Right ventricle myocardium superior (tissue), 1 donor: ENCODE measurements at regions not wholly inside any gene's neighbourhood (a gene's known extent, or its start where the extent isn't known, plus 50 kb on each side); places are given as distances from the start of the nearest gene placed in this dataset.

Experiments used
- ATAC-seq: fragments of 200-7000 bp; cut with Tn5 transposase; one replicate; pipeline ENCODE4 v1.9.1; 2020; ENCODE audit warnings: mild to moderate bottlenecking; ENCODE audit not compliant: poor library complexity
- DNase-seq: peaks from one replicate; pipeline ENCODE4 v3.0.0-alpha.2; 2020
- intact Hi-C: fragments of 100-400 bp; cut with DNase I; formaldehyde crosslinking; loops from one replicate; pipeline ENCODE4 v1.11.2; 2022
- donor health status: DM: no; HTN: yes; CAD: no; lungs with severe emphysema.

DNA sequence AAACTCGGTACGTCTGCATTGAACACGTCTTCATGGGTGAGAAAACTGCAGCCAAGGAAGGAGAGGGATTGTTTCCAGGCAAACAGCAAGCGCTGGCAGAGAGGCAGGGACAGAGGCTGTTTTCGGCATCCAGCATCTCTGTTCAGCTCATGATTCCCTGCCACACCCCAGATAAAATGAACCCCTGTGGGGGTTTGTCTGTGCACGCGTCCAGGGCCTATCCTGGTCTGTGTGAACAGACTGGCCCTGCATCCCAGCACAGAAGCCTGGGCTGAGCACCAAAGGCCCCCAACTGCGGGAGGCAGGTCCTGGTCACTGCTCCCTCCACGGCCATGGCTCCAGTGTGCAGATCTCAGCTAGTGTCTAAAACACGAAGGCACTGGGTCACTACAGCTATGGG, 83.3 kb upstream of the FAM20C start:
- DNase-seq (peak; percentile 68), ATAC-seq (peak; percentile 85)
- intact Hi-C loops: no loop called here

DNA sequence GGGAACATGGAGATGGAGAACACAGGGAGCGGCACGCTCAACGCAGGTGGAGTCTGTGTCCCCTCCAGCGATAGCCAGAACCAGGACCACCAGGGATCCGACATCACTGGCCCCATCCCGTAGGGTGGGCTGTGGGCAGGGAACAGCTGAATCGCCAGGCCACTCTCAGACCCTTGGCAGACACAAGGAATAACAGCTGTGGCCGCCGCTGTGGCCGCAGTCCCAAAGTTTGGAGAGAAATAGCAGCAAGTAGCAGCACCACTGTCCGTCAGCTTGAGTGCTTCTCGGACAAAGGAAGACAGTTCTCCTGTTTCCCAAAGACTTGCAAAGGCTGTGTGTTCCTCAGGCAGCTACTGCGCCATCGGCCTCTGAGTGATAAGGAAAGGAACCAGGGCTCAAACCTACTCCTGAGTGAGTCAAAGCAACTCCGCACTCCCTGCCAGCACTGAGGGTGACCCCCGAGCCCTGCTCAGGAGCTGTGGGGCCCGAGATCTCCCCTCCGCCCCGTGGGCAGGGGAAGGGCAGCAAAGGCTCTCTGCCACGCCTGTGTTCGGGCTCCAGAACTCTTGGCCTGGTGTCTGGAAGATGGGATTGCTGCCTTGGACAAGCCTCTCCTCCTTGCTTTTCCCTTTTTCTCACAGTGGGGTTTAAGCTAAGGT, 82.3 kb upstream of the FAM20C start:
- no peak for DNase-seq
- intact Hi-C loops: no loop called here
- peak; percentile 60 for ATAC-seq

DNA sequence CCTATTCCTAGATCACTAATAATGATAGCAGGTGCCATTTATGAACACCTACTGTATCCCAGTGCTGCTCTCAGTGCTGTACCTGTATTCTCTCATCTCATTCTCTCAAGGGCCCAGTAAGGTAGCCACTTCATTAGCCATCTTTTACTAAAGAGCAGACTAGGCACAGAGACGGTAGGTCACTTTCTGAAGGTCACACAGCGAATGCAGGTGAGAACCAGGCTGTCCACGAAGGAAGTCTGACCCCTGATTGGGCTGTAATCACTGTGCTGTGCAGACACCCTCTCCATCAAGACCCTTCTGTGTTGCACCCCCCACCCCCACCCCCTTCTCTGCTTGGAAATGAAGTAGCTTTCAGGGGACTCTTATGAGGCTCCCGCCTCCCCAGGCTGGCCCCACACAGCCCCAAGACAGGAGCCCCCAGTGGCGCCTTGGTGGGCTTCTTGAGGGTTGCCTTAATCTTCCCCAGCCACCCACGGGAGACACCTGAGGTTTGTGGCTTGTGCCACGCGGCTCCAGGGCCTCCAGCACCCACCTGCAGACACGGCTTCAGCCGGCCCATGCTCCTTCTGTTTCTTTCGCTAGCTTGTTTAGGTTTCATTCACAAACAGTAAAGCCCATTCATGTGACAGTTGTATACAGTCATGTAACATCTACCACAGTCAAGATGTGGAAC, 81.7 kb upstream of the FAM20C start:
- intact Hi-C loops: no loop called here
- no peak for DNase-seq
- ATAC-seq: no peak

DNA sequence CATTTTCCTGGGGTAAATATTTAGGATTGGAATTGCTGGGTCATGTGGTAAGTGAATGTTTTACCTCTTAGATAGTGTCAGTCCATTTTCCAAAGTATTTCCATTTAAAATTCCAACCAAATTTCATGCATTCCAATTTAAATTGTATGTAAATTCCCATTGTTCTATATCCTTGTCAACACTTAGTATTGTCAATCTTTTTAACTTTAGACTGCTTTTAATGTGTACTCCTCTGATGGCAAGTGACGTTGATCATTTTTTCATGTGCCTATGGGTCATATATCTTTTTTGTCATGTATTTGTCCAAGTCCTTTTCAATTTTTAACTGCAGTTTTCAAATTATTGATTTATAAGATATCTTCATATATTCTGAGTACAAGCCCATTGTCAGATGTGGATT, 80.8 kb upstream of the FAM20C start:
- ATAC-seq (no peak), DNase-seq (no peak)
- intact Hi-C loops: no loop called here

DNA sequence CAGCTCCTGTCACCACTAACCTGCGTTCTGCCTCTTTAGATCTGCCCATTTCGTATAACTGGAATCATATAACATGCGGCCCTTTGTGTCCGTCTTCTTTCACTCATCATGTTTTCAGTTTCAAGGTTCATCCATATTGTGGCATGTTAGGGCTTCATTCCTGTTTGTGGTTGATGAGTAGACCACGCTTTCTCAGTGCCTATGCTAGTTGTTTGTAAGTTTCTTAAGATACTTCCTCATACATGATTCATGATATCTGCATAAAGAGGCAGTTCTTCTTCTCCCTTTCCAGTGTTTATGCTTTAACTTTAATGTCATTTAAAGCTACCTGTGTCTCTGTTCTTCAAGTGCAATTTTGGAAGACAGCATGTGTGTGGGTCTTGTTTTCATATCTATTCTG, 79.5 kb upstream of the FAM20C start:
- DNase-seq (no peak), ATAC-seq (no peak)
- intact Hi-C loops: no loop called here

DNA sequence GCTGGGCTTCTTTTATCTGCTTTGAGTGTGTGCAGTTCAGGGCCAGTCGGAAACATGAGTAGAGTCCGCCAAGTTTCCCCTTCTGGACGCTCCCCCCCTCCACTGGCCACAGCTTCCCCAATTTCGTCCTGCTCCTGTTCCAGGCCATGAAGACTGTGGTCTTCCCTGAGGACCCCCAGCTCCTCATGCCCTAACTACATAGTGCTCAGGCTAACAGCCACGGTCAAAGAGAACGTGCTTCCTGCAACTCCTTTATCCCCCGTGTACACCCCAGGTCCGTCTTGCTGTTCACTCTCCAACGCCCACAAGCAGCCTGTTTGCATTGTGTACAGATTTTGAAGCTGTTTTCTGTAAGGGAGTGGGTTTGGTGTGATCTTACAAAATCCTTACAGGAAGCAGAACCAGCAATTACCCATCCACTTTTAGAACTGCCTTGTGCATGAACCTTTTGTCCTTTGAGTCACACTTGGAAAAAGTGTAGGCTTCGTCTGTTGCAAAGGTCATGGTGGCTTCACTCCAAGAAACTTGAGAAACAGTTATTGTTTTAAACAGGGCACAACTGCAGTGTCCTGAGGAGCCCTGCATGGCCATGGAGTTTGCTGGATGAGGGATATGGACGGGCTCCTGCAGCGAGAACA, 77.0 kb upstream of the FAM20C start:
- DNase-seq (no peak), ATAC-seq (peak; percentile 55)
- intact Hi-C loops: no loop called here

DNA sequence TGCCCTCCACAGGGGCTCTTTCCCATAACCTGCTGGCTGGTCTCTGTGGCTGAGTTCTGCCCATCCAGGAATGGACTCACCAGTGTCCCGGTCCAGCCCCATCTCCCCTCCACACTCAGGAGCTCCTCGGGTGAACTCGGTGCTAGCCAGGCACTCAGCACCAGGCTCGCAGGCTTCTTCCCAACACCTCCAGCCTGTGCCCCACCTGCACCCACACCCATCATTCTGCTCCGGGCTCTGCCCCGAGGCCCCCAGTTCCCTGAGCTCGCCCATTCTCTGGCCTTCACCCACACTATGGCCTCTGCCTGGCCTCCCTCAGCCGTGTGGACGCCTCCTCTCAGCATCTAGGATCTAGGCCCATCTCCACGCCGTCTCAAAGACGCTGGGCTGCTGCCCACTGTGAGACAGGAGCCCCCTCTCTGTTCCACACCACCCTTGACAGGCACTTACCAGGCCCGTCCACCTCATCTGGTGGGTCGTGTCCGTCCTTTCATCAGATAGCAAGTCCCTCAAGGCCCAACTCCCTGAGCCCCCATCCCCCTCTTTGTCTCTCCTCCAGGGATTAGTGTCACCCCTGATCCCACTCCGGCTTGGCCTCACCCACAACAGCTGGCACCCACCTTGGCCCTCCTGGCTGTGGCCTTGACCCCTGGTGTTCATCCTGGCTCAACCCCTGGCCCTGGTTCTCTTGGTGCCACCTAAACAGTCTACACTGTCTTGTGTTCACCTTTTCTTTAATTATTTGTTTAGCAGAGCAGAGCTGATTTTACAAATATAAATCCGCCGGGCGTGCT, 76.0 kb upstream of the FAM20C start:
- intact Hi-C loops: no loop called here
- DNase-seq: no peak
- ATAC-seq: no peak

DNA sequence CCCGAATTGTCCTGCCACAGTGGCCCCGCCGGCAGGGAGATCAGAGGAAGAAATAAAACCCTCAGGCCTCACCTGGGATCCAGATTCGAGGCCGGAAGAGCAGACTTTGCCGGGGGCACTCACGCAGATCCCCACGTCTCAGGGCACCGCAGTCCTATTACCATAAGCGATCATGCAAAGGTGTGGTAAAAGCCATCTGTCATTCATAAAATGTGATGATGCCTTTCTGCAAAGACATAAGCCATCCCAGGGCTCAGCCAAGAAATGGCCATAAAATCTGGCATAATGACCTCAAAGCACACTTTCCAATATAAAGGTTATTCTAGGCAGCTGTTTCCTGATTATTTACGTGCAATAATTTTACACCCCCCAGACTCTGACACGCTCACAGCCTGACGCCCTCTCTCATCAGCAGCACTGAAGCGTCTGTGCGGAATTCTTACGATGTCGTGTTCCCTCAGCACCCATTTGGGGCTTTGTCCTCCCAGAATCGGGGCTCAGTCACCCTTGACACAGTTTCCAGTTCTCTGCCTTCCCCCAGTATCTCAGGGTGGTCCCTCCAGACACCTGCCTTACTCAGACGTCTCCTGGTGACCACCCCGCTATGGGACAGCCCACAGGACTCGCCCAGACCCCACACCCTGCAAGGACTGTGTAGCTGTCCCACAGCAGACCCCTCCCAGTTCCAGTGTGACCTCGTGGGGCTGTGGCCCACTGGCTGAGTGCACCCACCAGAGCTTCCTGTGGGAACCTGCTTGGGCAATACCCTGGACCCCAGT, 74.3 kb upstream of the FAM20C start:
- intact Hi-C loops: no loop called here
- DNase-seq (no peak), ATAC-seq (no peak)

DNA sequence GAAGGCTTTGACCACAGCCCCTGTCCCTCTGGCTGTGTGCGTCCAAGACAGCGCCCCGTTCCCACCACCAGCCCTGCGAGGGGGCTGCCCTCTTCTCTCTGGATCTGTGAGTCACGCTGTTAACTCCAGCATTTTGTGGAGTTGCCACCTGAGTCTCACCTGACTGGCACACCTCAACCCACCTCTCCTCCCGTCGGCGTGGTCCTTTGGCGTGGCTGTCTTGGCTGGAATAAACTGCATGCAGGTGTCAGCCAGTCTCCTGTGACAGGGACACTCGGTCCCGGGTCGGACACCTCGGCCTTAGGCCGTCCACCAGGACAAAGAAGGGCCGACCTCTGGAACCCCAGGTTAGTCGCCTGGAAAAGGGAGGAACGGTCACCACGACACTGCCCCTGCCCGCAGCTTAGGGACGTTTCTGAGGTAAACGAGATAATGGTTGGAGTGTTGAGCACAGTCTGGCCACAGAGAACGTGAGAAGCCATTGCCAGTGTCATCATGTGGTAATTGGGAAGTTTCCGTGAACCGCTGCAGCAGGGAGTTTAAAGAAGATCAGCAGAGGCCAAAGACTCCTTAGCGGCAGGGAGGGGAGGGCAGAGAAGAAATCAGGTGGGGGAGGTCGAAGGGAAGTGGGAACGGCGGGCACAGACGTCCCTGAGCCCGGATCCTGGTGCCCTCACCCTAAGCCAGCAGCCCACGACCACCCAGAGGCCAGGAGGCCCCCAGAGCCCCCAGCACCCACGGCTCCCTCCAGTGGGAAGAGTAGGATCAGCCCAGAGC, 73.6 kb upstream of the FAM20C start:
- DNase-seq (no peak), ATAC-seq (no peak)
- intact Hi-C loops: no loop called here

DNA sequence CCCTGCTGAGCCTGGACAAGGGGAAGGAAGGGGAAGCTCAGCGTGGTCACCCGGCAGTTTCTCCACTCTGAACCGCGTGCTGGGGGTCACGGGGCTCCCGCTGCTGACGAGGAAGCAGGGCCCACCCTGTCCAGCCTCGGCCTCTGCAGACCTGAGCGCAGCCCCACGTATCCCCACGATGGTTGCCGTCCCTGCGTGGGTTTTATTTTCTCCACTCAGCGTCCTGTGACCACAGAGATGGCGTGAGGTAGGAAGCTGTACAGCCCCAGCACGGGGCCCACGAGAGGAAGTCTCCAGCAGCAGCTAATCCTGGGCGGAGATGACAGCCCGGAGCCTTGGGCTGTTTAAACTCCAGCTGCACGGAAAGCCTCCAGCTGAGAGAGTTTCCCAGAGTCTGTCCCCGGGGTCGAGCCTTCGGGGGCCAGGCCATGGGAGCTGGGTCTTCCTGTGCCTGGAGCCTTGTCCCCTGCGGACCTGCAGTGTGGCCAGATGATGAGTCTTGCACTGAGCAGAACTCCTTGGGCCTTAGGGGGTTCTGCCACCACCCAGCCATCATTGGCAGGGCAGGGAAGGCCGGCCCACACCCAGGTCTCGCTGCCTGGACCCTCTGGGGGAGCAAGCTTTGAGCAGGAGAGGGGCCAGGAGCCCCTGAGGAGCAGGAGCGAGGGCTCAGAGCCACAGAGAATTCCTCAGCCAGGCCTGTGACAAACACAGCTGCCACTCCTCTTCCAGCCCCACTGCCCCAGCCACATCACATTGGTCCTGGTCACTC, 72.8 kb upstream of the FAM20C start:
- ATAC-seq (peak; percentile 69), DNase-seq (peak; percentile 70)
- intact Hi-C loops: no loop called here

DNA sequence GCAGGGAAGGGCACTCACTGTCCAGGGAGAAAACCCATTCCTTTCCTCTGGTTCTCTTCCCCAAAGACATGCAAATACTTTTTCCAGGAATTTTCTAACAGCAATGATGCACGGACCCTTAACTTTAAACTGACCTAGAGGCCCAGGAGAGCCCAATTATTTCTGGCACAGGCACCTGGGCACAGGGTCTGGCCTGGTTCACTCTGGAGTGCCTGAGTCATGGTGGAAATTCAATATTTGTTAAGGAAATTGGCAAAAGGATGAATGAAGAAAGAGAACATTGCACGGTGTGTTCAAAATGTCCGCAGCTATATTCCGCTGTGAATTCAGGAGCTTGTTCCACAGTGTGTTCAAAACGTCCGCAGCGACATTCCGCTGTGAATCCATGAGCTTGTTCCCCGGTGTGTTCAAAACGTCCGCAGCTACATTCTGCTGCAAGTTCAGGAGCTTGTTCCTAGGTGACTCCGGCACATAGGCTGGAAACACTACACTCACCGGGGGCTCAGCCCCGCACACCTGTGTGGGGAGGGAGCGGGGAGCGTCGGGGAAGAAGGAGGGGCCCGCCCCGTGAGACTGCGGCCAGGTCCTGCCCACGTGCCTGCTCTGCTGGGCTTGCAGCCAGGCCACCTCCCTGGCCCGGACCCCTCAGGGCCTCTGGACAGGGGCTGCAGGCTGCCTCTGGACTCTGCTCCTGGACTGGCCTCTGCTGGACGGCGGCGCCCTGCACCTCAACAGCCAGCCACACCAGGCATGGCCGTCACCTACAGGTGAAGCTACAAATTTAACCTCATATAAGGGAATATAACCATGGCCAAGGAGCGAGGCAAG, 72.0 kb upstream of the FAM20C start:
- ATAC-seq (no peak), DNase-seq (no peak)
- intact Hi-C loops: no loop called here

DNA sequence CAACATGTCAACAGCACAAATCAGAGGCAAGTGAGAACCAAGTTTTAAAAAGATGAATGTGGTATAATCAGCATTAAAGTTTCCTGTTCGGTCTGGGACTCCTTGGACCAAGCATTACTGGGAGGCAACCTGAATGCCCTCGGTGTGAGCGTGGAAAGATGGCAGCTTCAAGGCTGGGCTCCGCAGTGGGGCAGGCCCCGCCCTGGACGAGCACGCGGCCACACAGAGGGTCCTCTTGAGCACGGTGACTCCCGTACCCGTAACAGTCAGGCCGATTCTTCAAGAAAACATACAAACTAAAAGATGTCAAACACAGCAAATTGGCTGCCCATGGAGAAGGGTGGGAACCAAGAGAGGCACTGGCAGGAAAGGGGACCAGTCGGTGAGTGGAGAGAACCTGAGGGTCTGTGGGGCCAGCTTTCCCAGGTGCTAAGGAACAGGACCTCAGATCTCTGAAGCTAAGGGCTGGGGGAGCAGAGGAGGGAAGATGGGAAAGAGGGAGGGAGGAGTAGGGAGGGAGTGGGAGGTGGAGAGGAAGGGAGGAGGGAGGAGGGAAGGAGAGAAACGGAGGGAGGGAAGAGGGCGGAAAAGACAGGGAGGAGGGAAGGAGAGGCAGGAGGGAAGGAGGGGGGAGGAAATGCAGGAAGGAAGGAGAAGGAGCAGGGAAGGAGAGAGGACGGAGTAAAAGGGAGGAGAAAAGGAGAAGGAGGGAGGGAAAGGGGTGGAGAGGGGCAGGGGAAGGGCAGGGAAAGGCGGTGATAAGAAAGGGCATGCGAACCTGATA, 71.2 kb upstream of the FAM20C start:
- intact Hi-C loops: no loop called here
- DNase-seq (no peak), ATAC-seq (no peak)

DNA sequence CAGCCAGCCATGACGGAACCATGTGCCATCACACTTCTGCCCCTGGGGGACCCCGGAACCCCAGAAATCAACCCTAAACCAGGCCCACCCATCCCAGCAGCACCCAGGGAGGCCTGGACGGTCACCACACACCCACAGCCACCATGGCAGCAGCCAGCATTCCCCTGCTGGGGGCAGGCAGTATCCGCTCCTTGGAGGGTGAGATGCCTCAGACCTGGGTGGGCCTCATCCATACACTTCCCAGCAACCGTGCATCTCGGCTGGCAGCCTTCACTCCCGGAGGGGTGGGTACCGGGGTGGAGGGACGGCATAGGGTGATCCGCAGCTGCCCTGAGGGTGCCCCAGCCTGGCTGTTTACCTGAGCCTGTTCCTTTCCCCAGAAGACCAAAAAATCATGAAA, 69.1 kb upstream of the FAM20C start:
- ATAC-seq (no peak), DNase-seq (no peak)
- intact Hi-C loops: no loop called here

DNA sequence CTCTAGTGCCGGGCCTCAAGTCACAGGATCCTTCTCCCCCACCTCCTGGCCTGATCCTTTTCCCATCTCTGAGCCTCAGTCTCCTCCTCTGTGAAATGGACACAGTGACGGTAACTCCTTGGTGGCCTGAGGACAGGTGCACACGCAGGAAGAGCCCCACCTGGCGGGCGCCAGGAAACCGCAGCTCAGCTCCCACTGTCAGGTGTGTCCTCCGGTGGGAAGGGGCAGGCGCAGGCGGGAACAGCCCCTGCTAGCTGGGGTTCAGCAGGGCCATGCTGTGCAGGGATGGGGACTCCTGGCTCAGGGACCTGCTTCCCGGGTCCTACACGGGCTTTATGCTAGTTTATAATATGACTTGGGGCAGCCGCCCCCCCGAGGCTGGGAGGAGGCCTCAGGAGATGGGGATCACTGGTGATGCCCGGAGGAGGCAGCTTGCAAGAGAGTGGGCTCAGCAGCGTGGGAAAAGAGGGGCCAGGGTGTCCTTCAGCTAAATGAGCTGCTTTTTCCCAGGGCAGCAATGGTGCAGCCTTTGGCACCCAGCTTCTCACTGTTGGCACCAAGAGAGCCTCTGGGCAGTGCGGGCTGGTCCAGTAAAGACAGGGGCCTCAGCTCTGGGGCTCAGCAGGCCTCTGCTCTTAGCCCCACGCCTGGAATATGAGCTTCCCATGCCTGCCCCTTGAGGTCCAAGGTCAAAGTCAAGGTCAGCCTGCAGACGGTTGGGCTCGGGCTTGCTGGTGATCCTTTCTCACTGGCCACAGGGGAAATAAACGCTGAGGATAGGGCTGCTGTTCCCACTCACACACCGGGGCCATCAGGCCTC, 68.0 kb upstream of the FAM20C start:
- no peak for DNase-seq
- no peak for ATAC-seq
- intact Hi-C loops: no loop called here

DNA sequence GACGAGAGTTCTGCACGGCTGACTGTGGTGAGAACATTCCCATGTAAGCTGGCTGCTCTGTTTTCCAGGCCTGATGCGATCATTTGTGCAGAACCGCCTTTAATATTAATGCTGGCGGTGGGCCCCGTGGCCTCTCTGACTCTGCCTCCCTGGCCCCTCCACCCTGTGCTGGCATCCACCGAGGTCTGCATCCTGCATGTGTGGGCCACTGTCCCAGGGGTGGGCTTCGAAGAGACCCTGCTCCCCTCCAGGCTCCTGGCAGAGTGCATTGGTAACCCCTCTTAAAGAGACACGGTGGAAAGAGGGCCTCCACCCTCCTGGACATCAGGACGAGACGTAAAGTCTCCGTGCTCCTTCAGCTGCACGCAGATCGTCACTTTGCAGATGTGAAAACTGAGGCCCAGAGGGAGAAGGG, 67.3 kb upstream of the FAM20C start:
- intact Hi-C loops: no loop called here
- ATAC-seq (no peak), DNase-seq (no peak)
